ENCODE measurements at regions not wholly inside any gene's neighbourhood (a gene's known extent, or its start where the extent isn't known, plus 50 kb on each side); places are given as distances from the start of the nearest gene placed in this dataset.
A peak's percentile ranks its signal among the peaks of the same experiment; 100 is the strongest.
"Not testable (repeated sequence)": the region's sequence is repeated elsewhere in the genome, so short reads cannot be mapped to it uniquely, and the experiment has no call there.

DNA sequence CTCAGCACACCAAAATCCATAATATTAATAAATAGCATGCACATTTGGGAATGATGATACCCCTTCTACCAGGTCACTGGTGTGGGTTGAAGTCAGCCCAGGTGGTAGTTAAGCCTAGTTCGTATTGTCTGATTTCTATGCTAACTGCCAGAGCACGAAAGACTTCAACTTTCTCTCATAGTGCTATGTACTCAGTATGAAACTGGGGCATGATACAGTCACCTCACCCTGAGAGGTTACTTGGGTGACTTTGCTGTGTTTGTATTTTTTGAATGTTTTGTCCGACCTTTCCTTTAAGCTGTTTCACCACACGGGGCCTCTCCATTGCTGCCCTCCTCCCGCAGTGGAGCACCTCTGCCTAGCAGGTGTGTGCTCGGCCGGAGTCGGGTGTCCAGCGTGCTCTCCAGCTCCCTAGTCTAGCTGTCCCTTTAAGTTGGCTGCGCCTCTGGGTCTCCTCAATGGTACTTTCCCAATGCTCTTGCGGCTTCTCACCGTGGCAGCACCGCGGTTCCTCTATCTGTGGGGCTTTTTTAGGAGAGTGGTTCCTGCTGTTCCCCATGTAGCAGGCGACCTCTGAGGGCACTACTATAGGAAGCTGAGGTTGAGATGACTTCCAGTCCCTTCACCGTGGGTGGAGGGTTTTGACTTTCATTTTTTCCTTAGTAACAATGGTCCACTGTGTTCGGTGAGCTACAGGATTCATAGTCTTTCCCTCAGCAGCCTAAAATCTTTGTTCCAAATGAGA lies 524.0 kb upstream of the PFKP start:
- DNase-seq (ENCODE audit: low spot score), result no peak

DNA sequence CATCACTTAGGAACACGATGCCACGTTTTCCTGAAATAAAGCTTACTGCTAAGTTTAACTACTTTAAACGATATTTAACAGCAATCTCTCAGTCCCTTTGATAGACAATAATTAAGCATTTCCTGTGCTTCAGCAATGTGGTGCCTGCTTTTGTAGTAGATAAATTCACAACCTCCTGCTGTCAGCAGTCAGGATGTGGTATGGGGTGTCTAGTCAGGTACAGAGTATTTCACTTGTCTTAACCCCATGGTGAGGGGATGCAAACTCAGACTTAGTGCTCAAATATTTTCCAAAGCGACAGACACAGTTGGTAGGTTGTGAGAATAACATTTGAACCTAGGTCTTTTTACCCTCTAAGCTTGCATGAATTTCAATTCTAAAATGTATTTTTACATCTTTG lies 526.2 kb upstream of the PFKP start:
- DNase-seq (ENCODE audit: low spot score), result no peak

DNA sequence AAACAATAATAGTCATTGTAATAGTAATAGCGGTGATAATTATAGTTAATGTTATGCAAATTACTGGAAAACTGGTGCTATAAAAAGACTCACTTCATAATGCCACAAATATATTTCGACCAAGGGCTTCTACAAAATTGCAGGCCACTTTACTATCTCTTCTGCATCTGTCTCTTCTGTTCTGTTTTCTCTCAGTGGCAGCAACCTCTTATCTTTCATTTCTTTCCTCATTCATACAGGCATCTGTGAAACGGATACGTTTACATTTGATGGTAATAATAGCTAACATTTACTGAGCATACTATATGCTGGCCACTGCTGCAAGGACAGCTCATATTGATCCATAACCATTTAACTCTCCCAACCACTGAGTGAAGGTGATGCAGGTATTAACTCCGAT lies 537.4 kb upstream of the PFKP start:
- no peak for DNase-seq (ENCODE audit: low spot score)

DNA sequence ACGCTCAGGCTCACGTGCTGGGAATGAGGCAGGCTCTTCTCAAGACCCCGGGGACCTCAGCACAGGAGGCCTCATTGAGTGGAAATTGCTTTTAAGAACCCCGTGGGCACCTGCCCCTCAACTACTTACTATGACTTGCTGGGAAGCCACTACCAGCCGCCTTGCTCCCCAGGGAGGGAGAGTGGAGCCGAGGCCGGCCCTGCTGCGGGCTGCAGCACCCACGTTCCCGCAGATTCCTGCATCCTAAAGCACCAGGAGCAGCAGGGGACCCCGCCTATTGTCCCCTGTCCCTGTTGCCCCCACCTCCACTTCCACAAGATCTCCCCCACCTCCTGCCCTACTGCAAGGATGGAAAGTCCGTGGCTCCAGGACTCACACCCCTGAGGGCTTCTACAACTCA lies 541.6 kb upstream of the PFKP start:
- no peak for DNase-seq (ENCODE audit: low spot score)

DNA sequence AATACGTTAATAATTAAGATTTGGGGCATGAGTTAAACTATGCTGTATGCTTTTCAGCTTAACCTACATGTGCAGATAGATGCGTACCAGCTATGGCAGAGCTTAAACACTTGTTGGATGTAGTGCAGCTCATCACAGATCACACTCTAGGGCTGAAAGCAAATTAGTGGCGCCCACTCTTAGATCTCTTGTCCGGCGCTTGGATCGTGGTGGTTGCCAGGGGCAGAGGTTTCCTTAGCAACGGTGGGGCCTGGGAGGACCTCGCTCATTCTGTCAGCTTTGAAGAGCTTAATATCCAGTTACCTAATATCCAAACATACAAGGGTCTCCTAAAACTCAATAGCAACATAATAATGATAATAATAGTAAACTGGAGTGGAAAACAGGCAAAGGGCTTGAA lies 548.2 kb upstream of the PFKP start:
- DNase-seq (ENCODE audit: low spot score), result no peak

DNA sequence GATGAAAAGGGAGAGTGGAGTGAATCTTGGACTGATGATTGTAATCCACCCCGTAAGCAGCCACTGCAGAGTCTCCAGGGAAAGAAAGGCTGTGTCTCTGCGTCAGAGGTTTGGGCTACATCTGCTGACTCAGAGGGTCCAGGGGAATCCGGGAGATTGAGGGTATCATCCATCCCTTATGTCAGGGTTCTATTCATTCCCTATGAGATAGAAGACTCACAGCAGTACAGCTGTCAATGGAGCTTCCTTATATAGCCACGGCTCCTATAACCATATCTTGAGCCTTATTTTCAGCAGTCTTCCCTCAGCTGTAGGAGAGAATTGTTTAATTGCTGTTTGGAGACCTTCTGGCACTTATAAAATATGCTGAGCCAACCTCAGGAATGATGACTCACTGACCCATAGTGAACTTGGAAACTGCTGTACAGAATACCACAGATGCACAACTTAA lies 558.2 kb upstream of the PFKP start:
- DNase-seq (ENCODE audit: low spot score), result no peak

DNA sequence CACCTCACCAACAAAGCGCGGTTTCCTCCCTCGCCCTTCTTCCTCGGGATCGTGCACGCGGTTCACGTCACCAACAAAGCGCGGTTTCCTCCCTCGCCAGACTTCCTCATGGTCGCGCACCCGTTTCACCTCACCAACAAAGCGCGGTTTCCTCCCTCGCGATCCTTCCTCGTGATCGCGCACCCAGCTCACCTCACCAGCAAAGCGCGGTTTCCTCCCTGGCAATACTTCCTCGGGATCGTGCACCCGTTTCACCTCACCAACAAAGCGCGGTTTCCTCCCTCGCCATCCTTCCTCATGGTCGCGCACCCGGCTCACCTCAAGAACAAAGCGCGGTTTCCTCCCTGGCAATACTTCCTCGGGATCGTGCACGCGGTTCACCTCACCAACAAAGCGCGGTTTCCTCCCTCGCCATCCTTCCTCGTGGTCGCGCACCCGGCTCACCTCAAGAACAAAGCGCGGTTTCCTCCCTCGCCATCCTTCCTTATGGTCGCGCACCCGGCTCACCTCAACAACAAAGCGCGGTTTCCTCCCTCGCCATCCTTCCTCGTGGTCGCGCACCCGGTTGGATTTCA lies 565.9 kb upstream of the PFKP start:
- not testable (repeated sequence) for DNase-seq (ENCODE audit: low spot score)

DNA sequence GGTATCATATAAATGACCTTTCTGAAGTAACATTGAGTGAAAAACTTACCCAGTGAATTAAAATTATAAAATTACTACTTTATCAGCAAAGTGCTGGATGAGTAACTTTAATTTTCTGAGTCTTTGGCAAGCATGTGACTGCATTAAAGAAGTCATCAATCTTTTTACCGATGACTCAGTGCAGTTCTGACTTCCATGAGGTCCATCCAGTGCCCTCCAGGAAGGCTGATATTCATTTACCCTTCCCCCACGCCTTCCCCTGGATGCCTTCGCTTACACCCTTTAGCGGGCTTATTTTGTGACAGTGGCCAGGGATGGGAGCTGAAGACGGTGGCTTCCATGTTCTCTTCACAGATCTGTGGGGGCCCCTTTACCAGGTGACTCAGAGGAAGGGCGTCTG lies 572.9 kb upstream of the PFKP start:
- DNase-seq (ENCODE audit: low spot score), result no peak

DNA sequence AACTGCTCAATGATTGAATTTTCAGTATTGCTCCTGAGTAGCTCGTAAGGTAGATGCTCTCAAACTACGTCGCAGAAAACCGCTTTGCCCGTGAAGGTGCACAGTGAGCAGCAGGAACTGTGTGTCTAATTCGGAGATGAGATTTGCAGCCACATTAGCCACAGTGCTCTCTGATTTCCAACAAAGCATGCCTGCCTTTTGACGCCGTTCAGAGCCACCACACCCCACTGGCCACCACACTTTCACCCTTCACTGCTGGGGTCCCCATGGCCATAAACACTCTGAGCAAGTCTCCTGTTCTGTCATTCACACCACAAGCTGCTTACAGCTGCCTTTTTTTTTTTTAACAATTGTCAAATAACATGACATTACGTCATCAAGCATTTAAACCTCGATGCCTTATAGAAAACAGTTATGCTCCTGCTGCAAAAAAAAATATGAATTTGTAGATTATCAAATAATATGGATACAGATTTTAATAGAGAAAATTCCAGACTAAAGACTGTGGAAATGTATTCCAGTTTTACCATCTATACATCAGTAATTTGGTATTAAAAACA lies 578.8 kb upstream of the PFKP start:
- DNase-seq (ENCODE audit: low spot score), result no peak

DNA sequence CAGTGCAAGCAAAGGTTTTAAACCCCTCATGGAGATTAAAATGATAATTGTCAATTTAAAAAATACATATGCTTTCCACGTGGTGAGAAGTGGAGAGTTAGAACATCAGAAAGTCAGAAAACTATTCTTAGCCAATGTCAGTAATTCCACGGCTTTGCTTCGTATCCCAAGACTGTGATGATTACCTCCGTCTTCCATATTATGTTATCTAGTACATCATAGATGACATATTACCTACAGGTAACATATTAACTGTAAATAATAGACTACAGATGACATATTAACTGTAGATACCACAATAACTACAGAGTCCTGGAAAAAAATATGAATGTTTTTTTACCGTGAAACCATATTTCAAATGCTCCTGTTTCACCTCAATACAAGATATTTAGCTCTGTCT lies 579.4 kb upstream of the PFKP start:
- DNase-seq (ENCODE audit: low spot score), result no peak

DNA sequence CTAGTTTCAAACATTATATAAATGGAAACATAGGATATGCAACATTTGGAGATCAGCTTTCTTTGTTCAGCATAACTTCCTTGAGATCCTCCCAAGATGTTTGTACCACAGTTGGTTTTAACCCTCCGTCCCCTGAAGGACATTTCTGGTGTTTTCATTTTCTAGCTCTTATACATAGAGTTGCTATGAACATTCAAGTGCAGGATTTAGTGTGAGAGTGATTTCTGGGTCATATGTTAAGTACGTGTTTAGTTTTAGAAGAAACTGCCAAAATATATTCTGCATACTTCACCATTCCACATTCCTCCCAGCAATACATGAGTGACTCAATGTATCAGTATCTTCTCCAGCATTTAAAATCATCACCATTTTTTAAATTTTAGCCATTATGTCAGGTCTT lies 588.7 kb upstream of the PFKP start:
- DNase-seq (ENCODE audit: low spot score), result no peak

DNA sequence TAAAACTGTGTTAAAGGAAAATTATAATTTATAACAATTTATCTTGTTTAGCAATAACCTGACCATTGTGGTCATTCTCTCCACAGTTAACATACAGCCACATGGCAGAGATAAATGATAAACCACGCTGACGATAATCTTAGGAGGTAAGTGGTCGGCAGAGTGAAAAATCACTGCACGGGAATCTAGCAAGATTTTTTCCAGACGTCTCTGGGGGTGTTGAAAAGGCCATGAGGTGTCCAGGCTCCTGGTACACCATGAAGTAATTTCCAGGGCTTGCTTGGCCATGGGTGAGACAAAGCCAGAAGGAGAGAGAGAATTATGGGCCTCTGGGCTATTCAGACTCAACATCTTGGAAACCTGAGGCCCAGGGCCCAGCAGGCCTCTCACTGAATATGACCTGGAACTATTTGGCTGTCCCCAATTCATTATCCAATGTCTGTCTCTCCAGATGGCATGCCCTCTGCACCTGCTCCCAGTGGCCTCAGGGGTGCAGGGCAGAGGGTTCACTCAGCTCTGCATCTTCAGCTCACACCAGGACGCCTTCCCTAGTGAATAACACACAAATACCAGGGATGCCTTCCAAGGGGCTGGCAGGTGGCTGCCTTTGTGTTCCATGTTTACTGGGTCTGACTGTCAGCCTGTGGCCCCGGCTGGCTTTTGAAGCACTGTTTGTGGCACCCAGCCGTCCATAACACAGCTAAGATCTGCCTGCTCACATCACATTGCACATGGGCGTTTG lies 590.4 kb upstream of the PFKP start:
- peak; percentile 1 for DNase-seq (ENCODE audit: low spot score)

DNA sequence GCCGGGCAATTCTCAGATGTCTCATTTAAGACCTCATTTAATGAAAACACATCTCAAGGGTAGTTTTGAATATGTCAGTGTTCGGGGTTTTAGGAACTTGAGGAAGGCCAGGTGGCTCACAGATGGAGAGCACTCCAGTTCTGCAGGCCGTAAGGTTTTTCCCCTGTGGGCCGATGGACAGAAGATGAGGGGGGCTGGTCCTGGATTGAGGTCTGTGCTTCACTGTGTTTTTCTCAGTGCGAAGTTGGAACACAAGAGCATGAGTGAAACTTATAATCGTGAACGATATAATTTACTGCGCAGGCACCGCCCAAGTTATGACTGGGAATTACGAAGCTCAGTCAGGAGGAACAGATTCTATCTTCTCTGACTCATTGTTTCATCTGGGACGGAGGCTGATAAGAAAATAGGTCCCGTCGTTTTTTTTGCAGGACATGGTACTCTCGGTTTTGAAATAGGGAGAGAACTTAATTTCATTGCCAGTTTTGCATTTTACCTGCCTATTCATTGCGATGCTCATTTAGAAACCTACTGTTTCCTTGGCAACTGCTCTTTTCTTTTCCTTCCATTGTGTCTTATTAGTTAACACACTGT lies 591.0 kb upstream of the PFKP start:
- no peak for DNase-seq (ENCODE audit: low spot score)

DNA sequence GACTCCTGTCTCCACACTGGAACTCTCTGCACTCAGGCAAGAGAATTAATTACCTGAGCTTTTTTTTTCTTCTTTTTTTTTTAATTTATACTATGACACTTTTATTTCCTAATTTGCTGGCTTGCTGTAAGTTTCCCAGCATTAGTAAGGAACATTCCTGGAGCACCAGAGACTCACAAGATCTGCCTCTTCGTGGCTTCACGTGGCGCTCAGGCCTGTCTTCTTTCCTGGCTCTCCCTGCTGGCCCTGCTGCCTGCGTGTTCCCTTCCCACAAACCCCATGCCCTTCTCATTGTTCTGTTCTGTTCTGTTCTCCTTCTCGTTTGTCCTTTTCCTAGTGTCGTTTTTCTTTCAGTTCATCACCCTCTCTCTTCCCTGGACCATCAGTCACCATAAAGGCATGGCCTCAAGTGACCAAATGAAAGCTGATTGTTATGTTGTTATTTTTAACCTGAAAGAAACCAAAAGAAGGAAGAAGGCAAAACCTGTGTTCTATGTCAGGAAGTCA lies 591.6 kb upstream of the PFKP start:
- DNase-seq (ENCODE audit: low spot score), result no peak

DNA sequence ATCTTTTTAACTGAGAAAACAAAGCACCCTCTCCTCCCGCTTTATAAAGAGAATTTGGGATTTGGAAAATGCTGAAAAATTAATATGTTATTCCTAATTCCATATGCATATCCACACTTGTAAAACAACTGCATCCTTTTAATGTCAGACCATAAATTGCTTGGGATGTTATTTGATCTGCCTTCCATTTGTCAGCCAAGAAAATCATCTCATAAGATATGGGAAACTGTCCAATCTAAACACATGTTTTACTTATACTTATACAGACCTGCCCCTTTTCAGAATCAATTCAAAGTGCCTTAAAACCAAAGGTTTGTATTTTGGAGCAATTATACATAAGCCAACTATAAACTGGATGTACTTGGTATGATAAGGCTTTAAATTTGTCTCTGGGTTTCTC lies 595.5 kb upstream of the PFKP start:
- DNase-seq (ENCODE audit: low spot score), result no peak

DNA sequence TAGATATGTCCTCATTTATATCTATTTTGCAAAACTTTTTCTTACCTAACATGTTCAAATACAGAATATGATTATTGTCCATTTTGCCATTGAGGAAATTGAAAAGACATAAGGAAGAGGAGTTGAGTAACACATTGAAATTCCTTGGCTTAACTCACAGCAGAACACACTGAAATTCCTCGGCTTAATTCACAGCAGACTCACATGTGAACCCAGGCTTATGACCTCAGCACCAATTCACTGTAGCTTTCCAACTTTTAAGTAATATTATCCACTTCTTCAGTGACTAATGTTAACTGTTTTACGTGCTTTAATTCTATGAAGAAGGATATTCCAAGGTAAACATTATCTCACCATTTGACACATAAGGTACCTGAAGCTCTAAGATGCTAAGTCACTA lies 597.5 kb upstream of the PFKP start:
- DNase-seq (ENCODE audit: low spot score), result no peak

DNA sequence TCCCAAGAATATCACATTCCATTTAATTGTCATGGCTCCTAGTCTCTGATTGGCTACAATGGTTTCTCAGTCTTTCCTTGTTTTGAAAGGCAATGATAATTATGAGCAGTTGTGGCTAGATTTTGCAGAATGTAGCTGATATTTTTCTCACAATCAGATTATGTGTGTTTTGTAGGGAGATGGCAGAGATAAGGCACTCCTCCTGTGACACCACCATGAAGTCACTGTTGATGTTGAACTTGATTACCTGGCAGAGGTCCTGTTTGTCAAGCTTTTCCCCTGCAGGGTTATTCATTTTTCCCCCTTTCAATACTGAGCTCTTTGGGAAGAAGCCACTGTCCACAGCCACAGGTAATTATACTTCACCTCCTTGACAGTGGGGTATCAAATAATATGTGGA lies 602.9 kb upstream of the PFKP start:
- no peak for DNase-seq (ENCODE audit: low spot score)

DNA sequence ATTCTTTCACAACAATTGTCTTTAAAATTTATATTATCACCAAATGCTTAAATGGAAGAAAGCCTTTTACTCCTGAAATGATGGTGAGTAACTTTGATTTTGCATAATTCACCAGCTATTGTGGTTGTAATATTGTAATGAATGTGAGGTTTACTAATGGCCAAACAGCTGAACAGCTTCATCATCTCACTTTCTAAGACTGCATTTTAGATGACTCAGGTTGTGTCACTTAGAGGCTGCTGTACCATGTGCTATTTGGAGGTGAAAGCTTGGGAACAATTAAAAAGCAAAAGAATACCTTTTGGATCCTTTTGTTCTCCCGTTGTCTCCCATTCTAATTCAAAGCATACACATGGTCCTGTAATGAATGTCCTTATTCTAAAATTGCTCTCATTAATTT lies 604.0 kb upstream of the PFKP start:
- no peak for DNase-seq (ENCODE audit: low spot score)

DNA sequence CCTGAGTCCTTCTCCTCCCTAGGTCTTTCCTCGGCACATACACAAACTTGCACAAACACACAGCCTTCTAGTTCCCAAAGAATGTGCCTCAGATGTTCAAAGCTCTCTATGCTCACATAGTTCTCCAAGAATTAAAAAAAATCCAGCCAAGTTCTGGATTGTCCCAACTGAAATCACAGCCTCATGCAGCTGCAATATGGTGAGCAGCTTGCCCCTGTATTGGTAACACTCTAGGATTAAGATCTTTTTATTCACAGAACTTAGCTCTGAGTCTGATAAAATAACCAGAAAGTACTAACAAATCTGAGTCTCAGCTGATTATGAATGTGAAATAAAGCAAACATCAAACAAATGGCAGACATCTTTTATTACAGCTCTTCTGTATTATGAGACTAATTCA lies 604.8 kb upstream of the PFKP start:
- DNase-seq (ENCODE audit: low spot score), result no peak

DNA sequence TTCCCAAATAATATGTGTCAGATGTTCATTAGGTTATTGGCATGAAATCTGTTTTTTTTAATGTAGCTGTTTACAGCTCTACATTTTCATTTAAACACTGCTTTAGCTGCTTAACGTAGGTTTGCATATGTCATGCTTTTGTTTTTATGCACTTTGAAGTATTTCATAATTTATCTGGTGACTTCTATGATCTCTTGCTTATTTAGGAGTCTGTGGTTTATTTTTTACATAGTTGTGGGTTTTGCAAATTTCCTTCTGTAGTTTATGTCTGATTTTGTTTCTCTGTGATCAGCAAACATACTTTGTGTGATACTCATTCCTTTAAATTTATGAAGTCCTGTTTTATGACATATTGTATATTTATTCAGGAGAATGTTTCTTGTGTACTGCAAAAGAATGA lies 606.5 kb upstream of the PFKP start:
- DNase-seq (ENCODE audit: low spot score), result no peak

DNA sequence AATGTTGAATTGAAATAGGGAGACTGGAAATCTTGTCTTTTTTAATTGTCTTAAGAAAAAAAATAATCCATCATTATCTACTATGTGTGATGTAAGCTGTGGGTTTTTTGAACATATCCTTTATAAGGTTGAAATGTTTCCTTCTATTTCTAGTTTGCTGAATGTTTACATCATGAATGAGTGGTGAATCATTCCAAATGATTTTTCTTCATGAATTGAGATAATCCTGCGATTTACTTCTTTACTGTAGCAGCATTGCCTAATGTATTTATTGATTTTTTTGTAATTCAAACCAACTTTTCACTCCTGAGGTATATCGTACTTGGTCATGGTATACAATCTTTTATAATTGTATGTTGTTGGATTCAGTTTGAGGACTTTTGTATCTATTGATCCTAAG lies 607.6 kb upstream of the PFKP start:
- DNase-seq (ENCODE audit: low spot score), result no peak

DNA sequence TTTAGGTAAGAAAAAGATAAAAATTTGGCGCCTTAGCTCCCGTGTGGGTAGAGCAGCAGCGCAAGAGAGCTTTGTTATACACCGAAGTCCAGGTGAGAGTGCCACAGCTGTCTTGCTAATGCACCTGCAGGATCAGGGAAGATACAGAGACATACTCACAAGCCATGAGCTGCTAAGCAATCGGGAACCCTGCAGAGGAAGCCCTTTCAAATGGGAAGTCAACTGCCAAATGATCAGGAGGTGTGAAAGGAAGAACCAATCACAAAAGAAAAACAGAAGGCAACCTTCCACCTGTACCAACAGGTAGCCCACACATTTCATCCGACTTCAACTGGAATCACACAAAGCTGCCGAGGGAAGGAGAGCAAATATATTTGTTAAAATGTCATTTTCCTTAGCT lies 610.5 kb upstream of the PFKP start:
- DNase-seq (ENCODE audit: low spot score), result no peak

DNA sequence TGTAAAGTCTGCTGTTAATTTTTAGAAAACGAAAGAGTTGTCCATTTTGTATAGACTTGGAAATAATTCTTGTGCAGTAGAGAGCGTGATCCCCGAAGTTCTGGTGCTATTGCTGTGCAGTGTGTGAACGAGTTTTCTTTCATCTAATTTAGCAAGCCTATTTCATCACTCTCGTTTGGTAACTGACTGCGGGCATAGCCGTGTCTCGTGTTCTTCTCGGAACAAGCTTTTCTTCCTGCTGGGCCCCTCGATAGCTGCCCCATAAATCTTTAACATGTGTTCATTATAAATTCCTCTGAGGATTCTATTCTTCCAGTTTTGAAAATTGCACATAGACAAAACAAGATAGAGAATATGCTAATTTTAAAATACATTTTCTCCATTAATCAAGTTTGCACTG lies 622.0 kb upstream of the PFKP start:
- no peak for DNase-seq (ENCODE audit: low spot score)
